ENCODE measurements at regions not wholly inside any gene's neighbourhood (a gene's known extent, or its start where the extent isn't known, plus 50 kb on each side); places are given as distances from the start of the nearest gene placed in this dataset.

GRCh38 chr9:106326493-106326892 is 536.5 kb upstream of the ZNF462 start:
- TF ChIP-seq POLR2A (IDR thresholded peaks at IDR 0.05) = no peak
- TF ChIP-seq CTCF (IDR thresholded peaks at IDR 0.05) = no peak

All from uterus (tissue), 2 donors.